H1 (cell line): ENCODE measurements at regions not wholly inside any gene's neighbourhood (a gene's known extent, or its start where the extent isn't known, plus 50 kb on each side); places are given as distances from the start of the nearest gene placed in this dataset.

Experiments
- RAD21 ChIP-seq, 2 experiments: IDR thresholded peaks in 1 of 2; conservative IDR thresholded peaks in 1 of 2; 2 replicates each; pipeline ENCODE4 v1.6.1; 2011; ENCODE audit warnings: low read depth in 2 of 2, low read length in 2 of 2, improper control_type of control experiment in 1 of 2, inconsistent platforms in 1 of 2, mild to moderate bottlenecking in 1 of 2, moderate library complexity in 1 of 2
- ZNF274 ChIP-seq: IDR thresholded peaks from 2 replicates; pipeline ENCODE4 v1.7.0; 2012; ENCODE audit warnings: low read length, borderline replicate concordance; ENCODE audit errors: extremely low read depth

- TF ChIP-seq ZNF274 (no peak), RAD21 (IDR thresholded peaks at IDR 0.05 in 1 of 2, conservative IDR thresholded peaks at IDR 0.05 in 1 of 2; ENCODE audit: low read depth in 2 of 2, low read length in 2 of 2) (no peak)
These were observed 127.1 kb downstream of the ANKRD30BL start (continued) for GRCh38 chr2:132034646-132035045.
